GM12892 (cell line): ENCODE measurements at regions not wholly inside any gene's neighbourhood (a gene's known extent, or its start where the extent isn't known, plus 50 kb on each side); places are given as distances from the start of the nearest gene placed in this dataset.

Experiments
- POLR2A ChIP-seq: IDR thresholded peaks from 2 replicates; pipeline ENCODE4 v1.6.1; 2011; ENCODE audit warnings: low read depth, low read length, control low read depth
- POLR2AphosphoS5 ChIP-seq: IDR thresholded peaks from 2 replicates; pipeline ENCODE4 v1.6.1; 2011; ENCODE audit warnings: low read depth, low read length, control low read depth

GRCh38 chr3:176931991-176932390 is 265.3 kb downstream of the TBL1XR1 start:
- TF ChIP-seq POLR2A: no peak
- no peak for TF ChIP-seq POLR2AphosphoS5
